HG03521 (cell line): ENCODE measurements at regions not wholly inside any gene's neighbourhood (a gene's known extent, or its start where the extent isn't known, plus 50 kb on each side); places are given as distances from the start of the nearest gene placed in this dataset.

Experiments used
- ATAC-seq: cut with Tn5 transposase; IDR thresholded peaks from one replicate; pipeline ENCODE4 v1.9.1; 2021; ENCODE audit warnings: mild to moderate bottlenecking, moderate library complexity; ENCODE audit not compliant: unreplicated experiment

DNA sequence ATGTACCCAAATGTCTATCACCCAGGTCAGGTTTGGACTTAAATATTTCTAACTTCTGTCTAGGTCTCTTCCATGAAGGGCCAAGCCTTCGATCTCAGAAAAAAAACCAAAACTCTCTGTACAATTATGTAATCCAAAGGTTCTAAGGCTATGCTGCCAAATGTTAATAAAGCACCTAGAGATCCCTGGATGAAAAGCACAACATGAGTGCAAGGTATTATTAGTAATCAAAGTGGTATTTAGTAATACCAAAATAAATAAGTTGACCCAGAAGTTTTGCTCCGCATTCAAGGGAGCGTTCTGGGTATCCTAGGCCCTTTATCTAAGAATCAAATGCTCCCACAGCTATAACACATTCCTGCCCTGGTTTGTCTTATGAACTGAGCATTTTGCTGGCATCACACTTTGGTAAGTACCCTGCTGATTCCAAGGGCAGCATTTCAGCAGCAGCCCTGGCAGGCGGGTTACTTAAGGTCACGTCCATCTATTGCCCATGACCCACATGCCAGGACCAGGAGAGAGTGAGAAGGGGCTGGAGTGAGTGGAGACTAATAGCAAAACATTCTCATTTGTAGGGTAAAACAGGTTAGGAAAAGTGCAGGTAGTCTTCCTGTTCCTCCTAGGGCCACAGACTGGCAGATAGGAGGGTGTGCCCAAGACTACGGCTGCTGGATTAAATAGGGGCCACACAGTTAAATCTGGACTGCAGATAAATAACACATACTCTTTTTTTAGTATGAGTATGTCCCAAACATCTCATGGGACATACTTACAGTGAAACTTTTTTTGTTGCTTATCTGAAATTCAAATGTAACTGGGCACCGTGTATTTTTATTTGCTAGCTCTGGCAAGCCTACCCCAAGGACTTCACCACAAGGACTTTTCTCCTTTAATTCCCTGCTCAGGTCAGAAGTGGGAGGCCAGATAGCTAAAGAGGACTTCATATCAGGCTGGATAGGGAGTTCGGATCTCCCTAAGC, 76.0 kb upstream of the SNRK start:
- ATAC-seq, result no peak

DNA sequence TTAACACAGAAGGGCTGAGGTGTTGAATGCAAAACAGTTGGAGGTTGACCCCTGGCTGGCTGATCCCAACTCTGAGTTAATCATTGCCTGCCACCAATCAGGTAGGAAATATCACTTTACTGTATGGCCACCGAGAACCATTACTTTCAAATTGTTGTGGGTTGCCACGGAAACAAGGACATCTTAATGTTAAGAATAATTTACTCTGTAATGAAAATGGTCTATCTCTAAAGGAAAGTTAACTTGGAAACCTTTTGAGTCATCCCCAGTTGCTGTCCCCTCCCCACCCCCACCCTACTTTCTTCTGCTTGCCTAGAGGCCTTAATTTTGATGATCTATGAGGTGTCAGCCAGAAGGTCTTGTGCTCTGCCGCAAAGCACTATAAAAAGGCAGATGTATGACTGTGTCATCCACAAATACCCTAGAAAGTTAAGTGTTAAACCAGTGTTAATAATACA, 78.7 kb upstream of the SNRK start:
- ATAC-seq, result no peak

DNA sequence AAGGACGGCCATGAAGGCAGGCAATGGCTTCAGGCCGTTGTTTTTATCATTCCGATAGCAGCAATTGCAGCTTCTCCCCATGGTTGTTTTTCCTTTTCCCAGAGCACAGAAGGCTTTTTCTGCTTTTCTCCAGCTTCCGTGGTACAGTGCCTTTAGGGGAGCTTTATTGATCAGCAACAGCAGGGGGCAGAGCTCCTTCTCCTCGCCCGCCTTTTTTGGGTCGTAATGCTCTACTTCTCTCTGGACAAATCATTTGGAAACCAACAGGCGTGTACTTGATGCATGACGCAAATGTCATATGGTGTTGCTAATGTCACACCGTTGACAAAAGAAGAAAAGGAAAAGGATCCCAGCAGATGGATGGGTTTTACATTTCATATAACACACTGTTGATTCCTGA, 79.7 kb upstream of the SNRK start:
- ATAC-seq, result no peak

DNA sequence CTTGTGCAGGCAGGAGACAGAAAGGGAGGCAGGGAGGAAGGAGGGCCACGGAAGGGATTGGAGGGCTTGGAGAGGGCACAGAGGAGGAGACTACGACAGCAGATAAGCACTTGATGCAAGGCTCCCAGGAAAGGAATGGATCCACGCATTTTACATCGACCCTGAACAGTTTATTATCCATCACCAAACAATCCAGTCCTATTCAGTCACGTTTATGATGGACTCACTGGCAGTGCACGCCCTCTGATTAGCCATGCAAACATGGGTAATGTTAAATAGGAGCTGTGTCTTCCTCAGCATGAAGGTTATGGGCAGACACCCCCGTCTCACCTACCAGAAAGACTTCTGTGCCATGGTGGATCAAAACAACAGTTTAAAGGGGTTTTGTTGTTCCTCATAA, 80.2 kb upstream of the SNRK start:
- ATAC-seq, result no peak

DNA sequence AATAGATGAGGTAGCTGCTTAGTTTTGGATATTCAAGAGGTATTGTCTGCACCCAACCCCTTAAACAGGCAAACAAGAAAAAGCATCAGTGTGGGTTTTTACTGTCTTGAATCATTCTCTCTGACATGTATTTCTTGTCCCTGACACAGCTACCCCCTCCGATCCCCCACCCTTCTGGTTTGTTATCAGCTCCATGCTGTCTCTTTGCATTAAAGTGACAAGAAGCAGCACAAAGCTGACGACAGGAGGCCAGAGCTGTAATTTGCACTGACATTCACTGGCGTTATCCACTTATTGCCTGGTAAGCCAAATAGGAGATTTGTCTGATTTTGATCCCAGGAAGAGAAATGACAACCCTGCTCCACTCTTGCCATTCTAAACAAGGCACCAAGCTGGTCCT, 83.3 kb upstream of the SNRK start:
- no peak for ATAC-seq

DNA sequence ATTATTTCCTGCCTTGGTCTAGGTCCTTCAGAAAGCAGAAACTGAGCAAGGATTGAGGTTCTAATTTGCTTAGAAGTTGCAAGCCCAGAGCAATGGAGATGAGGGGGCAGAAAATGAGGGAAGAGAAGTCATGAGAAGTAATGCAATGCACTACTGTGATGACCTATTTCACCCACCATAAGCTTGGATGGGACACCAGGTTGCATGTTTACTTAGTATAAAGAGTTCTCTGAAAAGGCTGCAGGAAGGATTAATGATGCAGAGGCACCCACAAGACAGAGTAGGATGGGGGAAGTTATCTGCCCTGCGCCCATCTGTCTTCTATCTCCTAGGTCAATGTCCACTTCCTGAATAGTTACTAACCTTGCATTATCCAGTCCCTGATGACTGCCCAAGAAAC, 84.8 kb upstream of the SNRK start:
- no peak for ATAC-seq

DNA sequence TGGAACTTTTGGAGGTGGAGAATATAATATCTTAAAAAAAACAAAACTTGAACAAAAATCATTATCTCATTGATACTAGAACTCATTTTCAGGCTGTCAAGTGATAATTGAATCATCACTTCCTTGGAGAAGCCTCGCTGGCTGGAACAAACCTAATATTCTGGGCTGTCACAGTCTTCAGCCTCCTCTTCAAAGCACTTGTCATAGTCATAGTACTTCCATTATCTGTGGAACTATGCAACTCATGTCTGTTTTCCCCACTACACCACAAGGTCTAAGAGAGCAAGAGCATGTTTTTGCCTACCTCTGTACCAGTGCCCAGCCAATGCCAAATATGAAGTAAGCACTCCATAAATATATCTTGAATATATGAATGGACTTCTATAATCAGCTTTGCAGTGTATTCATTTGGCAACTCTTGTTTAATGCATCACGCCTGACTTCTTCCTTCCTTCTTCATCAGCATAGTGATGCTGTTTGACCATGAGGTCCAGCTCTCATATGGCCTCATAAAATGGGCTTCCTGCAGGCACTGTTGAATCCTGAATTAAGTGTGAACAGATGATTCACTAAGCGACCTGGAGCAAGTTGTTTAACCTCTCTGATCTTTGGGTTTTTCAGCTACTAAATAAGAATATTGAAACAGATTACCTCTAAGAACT, 86.6 kb upstream of the SNRK start:
- no peak for ATAC-seq

DNA sequence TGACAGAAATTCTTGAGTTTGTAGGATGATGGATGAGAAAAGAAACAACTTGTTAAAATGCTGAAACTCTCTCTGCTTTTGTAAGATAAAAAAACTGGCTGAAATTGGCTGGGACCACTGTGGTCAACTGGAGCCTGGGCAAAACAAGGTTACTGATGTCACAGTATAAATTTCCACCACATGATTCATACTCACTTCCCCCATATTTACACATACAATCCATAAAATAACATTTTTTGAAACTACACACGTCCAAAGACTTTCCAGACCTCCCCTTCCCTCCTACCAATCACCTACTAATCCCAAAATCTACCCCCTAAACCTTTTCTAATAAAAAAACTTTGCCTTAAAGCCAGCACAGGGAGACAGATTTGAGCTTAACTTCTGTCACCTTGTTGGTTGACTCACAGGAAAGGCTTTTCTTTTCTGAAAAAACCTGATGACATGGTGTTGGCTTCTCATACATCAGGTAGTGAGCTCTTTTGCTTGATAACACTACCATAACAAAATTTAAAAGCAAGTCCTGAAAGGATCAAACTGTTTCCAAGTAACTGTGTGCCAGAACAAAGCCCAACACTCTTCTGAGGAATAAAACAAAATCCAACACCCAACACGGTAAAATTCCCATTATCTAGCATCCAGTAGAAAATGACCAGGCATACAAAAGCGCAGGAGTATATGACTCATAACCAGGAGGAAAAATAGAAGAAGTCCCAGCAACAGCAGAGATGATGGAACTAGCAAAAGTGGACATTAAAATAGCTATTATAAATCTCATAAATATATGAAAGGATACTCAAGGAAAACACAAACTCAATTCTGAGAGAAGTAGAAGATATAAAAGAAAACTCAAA, 87.3 kb upstream of the SNRK start:
- ATAC-seq, result no peak

DNA sequence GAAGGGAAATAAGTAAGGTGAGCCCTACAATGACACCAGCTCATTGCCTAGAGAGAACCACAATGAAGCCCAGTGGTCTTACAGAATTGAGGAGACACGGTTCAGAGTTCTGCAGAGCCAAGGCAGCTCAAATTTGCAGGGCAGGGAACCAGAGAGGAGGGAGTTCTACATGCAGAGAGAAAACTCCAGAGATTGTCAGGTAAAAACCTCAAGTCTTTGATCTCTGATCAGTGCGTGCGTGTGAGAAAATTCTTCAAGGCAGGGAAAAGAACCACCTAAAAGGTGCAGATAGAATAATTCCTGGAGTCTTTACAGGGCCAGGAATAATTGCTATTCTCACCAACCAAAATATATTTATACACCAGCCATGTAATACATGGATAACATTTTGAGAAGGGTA, 88.0 kb upstream of the SNRK start:
- no peak for ATAC-seq

DNA sequence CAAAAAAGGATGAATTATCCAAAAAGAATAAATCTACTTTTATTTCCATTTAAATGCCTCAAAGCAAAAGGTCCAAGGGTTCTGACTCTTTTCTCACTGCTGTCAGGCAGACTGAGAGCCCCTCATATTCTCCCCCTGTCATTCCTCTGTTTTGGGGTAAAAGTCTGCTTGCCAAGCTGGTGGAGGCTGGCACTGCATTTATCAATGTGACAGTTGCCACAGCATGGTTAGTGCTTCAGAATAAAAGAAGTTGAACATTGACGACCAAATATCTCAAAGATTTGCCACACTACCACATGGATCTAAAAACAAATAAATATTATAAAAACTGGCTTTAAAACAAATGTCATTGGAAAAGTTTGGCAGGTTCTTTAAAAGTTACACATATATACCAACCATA, 89.2 kb upstream of the SNRK start:
- ATAC-seq, result no peak

DNA sequence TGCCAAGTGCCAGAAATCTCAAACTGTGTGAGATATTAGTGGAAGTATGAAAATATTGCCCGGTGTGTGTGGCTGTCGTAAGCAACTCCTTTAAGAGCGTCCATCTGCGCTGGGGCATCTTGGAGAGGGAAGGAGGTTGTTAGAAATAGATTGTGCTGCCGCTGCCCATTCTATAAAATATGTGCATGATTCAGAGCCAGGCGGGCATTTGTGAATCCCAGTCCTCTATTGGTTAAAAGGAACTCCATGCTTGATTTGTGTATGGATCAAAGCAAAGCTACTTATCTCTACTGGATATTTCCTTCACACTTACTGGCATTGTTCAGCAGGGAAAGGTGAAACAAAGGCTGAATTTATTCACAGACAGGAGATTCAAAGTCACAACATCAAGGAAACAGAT, 89.6 kb upstream of the SNRK start:
- no peak for ATAC-seq

DNA sequence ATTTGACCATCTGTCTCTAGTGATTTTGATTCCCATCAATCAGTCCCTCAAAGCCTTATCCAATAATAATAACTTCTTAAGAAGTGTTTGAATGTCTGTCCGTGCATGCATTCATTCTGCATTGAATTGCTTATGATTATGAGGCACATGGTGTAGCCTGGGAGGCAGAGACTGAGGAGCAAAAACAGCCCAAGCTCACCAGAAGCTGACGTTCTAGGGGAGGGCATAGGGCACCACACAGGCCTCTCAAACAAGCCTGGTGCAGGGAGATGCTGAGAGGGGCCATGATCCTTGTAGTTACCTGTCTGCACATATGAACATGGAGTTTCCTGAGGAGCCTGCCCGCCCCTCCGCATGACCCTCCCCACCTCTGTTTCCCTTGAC, 89.2 kb upstream of the POMGNT2 start:
- ATAC-seq, result no peak

DNA sequence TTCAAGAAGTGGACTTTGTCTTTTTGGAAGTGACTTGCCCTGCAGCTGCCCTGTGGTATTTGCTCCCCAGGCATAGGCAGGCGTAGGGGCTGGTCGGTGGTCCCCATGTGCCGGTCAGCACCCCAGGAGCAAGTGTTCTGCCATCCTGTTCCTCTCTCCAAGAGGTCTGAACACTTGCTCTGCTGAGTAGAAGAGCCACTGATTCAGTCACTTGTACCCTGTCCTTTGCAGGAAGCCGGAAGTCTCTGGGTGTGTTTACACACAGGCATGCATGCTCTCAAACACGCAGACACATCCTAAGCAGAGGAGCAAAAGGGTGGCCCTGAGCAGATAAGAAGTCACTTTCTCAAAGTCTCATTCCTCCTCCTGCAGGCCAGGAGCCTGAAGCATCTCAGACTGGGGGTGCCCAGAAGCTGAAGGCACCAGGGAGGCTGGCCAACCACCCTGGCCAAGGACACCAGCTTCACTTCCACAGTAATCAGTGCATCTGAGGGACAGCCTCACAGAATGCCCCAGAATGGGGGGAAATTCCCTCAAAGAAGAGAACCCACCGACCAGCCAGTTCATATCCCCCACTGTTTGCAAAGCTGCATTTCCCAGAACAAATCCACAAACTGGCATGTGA, 88.7 kb upstream of the POMGNT2 start:
- no peak for ATAC-seq

DNA sequence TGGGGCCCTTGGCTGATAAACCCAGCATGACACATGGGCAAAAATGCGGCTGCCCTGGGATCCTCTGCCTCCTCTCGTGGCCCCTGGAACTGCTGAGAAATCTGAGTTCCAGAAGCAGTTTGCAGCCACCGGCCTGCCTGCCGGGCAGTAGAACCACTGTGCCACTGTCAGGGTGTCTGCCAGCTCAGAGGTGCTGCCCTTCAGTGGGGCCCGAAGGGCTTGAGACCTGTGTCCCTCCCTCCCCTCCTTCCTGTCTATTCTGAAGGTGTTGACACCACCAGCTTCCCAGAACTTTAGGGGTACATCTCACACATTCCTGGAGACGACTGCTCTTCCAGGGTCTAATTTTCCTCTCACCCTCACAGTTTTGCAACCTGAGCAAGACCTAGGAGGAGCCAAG, 88.2 kb upstream of the POMGNT2 start:
- no peak for ATAC-seq

DNA sequence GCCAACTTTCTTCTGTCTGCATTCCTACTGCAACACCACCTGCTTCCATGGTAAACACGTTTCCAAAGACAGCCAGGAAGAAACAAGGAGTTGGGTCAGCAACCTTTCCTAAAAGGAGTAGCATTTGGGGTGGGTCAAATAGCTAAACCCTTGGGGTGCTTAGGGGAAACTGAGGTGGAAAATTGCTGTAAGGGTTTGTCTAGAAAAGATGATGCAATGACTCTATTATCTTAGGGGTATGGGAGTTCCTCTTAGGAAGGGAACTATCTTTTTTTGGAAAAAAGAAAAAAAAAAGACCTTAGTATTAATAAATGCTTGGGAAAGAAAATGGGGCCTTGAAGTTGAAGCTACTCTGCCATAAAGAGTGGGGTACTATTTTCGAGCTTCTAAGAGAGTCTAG, 86.1 kb upstream of the POMGNT2 start:
- ATAC-seq, result no peak

DNA sequence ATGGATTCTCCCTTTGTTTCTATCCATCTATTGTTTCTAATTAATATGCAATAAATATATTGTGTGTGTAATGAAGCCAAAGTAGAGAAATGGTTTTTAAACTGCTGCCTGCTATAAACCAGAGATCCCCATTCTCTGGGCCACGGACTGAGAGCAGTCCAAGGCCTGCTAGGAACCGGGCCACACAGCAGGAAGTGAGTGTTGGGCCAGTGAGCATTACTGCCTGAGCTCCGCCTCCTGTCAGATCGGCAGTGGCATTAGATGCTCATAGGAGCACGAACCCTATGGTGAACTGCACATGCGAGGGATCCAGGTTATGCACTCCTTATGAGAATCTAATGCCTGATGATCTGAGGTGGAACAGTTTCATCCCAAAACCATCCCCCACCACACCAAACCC, 85.2 kb upstream of the POMGNT2 start:
- ATAC-seq, result no peak

DNA sequence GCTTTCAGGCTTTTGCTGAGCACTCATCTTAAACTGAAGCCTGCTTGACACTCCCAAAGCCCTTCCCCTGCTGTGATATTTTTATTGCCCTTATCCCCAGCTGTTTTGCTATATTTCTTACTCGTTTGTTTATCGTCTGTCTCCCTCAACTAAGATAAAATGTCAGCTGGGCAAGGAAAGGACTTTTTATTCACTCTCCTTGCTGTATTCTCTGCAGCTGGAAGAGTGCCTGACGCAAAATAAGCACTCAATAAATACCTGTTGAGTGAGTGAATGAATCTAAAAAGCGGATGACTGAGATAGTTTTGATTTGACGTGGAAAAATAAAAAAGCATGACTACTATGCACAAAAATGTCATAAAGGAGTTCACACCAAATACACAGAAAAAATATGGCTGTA, 84.8 kb upstream of the POMGNT2 start:
- ATAC-seq, result no peak

DNA sequence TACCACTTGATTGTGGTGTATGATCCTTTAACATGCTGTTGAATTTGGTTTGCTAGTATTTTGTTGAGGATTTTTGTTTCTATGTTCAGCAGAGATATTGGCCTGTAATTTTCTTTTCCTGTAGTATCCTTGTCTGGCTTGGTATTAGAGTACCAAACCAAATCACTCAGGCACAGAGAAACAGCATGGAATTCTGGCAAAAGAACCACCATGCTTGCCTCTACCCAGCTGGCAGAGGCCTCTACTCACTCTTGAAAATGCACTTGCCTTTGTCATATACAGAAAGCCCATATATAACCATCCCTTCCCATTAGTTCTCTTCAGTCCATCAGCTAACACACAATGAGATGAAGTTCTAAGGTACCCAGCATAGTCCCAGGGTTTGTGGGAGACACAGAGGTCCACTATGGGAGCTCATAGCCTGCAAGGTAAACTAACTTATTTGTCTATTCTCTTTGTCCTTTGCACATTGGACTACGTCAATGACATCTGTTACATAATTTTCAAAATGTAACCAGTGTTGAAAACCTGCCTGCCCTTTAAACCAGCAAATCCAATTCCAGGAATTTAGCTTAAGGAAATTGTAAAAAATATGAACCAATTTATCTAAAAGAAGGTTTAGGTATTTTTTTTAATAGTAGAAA, 82.1 kb upstream of the POMGNT2 start:
- no peak for ATAC-seq

DNA sequence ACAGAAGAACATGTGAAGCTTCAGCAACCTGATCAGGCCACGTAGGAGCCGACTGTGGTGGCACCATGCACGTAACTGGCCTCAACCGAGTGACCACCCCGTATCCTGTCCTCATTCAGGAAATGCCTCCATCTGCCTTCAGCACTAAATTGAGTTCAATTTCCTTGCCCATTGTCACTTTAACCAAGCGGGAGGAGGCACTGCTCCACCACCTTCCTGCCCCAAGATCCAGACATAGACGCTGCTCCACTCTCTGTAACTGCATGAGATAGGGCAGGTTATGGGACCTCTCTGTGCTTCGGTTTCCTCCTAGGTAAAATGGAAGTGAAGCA, 80.1 kb upstream of the POMGNT2 start:
- no peak for ATAC-seq

DNA sequence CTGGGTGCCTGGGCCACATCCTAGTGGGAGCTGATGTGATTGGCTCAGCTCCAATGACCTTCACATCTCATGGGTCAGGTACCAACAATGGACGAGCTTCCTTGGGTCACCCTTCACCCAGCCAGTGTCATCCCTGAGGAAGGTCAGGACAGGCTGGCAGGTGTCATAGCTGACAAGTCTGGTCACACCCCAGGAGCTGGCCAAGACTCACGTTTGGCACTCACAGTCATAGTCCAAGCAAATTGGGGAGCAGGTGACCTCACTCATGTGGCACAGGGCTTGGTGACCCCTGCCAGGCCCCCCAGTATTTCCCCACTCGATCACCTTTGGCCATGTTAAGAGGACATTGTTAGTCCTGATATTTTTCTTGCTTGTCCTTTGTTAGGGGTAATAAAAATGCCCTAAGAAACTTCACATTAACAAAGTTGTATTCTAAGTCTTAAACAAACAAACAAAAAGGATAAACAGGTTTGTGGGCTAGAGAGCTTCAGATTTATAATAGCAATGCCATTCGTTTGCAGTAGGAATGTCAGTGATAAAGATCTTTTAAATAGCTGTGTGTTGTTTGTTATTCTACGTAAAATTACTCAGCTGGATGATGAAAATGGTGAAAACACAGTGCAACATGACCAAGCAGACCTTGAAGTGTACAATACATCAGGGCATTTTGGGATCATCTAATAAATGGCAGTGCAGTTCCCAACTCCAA, 79.5 kb upstream of the POMGNT2 start:
- no peak for ATAC-seq
